Mammary epithelial cell (primary cell): ENCODE measurements at regions not wholly inside any gene's neighbourhood (a gene's known extent, or its start where the extent isn't known, plus 50 kb on each side); places are given as distances from the start of the nearest gene placed in this dataset.

Experiments
- CTCF ChIP-seq, 2 donors: IDR thresholded peaks in 1 of 2; conservative IDR thresholded peaks in 1 of 2; 2 replicates each; pipeline ENCODE4 v1.5.1; 2011 to 2012; ENCODE audit warnings: inconsistent platforms in 2 of 2, low read length in 2 of 2, mild to moderate bottlenecking in 2 of 2, control low read depth in 1 of 2, low read depth in 1 of 2; ENCODE audit not compliant: insufficient read depth in 1 of 2; ENCODE audit errors: extremely low read depth in 1 of 2
- EZH2 ChIP-seq: IDR thresholded peaks from 2 replicates; pipeline ENCODE4 v1.6.1; 2012; ENCODE audit warnings: low read length, inconsistent platforms, borderline replicate concordance

- TF ChIP-seq CTCF (conservative IDR thresholded peaks at IDR 0.05 in 1 of 2, IDR thresholded peaks at IDR 0.05 in 1 of 2; ENCODE audit: extremely low read depth in 1 of 2, insufficient read depth in 1 of 2, low read depth in 1 of 2, low read length in 2 of 2) (no peak), EZH2 (no peak)
These were observed 451.4 kb upstream of the ADGRL2 start for GRCh38 chr1:81349194-81349965.
